SKM-1 (cell line): ENCODE measurements at regions not wholly inside any gene's neighbourhood (a gene's known extent, or its start where the extent isn't known, plus 50 kb on each side); places are given as distances from the start of the nearest gene placed in this dataset.

ENCODE experiments used
- DNase-seq: peaks from one replicate; lab custom pipeline; 2025; ENCODE audit not compliant: unreplicated experiment; lab: John Stamatoyannopoulos, UW

GRCh38 chr2:122519821-122520611 is 764.6 kb downstream of the TSN start:
- no peak for DNase-seq

DNA sequence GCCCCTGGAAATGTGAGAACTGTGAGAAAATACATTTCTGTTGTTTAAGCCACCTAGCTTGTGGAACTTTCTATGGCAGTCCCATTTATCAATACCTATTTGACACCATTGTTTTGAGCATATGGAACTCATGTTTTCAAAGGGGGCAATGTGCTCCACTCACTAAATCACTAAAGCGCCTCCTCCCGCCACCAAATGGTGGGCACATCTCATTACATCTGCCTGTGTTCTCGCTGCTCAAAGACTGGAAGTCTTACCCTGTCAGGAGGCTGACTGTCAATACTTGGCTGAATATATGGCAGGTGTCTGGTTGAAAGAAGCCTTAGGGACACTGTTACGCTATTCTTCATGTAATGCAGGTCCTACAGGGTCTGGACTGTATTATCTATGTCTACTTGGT is 767.7 kb downstream of the TSN start:
- no peak for DNase-seq

GRCh38 chr2:122523981-122524380 is 768.5 kb downstream of the TSN start:
- no peak for DNase-seq

- no peak for DNase-seq
Observed at GRCh38 chr2:122525336-122525735, 769.9 kb downstream of the TSN start.

GRCh38 chr2:122528061-122528460 is 772.6 kb downstream of the TSN start:
- no peak for DNase-seq

GRCh38 chr2:122528958-122529705 is 773.7 kb downstream of the TSN start:
- no peak for DNase-seq

DNA sequence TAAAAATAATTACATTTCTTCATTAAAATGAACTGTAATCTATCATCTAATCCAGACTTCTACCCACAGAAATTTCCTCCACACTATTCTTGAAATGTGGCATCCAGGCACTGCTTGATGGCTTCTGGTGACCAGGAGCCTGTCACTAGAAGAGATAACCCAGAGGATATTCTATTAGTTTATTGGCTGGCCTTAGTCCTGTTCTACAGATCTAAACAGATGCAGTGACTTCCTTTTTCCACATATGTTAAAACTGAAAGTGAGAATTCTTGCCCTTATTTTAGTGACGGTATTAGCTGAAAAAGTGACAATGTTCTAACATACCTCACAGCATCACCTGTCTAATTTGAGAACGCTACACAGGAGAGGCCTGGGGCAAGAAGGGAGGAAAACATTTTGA is 775.4 kb downstream of the TSN start:
- no peak for DNase-seq

DNA sequence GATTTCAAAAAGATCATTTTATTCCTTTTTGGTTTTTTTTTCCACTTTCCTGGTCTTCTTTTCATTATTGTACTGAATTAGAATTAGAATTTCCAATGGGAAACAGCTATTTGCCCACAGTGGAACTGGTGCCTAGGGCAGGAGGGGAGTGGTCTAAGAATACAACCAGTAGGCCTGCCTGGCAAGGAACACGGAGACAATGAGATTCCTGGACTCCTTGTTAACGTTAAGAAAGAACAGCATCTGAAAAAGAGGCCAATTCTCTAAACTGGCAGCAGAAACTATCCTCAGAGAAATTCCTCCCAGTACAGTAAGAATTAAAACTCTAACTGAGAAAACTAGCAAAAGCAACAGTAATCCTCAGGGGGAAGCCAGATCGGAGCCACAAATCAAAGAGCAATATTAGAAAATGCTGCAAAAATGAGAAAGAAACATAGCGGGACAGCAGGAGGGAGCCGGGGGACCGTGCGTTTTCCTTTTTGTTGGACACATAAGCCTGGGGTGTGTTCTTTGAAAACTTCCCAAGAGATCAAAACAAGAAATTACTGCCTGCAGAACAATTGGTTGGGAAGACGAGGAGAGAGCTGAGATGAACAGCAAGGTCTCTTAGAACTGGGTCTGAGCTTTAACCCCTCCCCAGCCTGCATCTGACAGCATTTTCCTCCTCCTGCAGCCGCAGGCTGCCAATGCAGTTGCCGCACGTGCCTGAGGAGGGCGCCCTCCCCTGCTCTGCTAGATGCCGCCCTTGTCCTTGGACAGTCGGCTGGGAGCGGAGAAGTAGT is 776.0 kb downstream of the TSN start:
- no peak for DNase-seq

DNA sequence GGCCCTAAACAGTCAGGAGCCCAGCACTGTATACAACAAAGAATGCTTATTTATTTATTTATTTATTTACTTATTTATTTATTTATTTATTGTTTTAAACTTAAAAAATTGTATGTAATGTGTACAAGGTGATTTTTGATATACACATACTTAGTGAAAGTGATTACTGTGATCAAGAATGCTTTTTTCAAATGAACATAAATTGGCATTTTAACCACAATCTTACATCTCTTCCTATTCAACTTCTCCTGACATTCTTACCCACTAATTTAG is 776.6 kb downstream of the TSN start:
- no peak for DNase-seq

DNA sequence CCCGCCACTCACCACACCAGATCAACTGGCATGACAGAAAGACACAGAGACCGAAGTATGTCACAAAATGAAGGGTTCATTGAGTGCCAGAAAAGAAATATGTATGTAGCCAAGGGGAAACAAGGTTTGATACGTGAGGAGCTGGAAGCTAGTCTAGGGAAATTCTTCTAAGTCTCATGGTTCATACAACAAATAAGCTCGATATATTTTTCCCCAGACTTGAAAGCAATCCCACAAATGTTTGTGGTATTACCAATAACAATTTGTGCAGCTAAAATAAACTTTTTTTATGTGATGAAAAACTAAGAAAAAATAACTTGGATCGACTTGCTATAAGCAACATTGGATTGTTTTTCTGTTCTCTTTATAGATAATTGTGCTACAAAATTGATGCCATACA is 777.0 kb downstream of the TSN start:
- no peak for DNase-seq

GRCh38 chr2:122535960-122536505 is 780.6 kb downstream of the TSN start:
- DNase-seq: no peak

DNA sequence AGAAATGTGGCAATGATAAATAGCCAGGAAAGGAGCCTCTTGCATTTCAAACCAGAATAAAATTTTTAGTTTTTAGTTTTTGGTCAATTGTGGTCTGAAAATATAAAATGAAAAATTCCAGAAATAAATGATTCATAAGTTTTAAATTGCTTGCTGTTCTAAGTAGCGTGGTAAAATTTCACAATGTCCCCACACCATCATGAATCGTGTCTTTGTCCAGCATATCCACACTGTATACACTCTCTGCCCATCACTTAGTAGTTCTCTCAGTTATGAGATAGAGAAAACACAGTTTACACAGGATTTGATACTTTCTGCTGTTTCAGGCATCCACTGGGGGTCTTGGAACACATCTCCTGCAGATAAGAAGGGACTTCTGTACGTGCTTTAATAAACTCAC is 783.9 kb downstream of the TSN start:
- no peak for DNase-seq

DNA sequence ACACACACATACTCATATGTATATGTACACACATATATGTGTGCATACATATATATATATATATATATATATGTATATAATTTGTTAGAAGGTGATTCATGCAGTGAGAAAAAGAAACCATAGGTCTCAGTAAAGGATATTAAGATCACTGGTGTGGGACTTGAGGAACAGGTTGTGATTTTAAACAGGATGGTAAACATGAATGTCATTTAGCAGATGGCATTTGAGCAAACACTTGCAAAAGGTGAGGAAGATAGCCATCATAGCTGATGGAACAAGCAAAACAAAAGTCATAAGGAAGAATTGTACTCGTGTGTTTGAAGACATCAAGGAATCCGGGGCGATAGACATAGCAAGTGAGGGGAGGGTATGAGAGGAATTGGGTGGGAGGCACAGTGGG is 784.5 kb downstream of the TSN start:
- DNase-seq: no peak

GRCh38 chr2:122542236-122542635 is 786.8 kb downstream of the TSN start:
- no peak for DNase-seq

- DNase-seq: no peak
Observed at GRCh38 chr2:122542646-122543045, 787.2 kb downstream of the TSN start.

DNA sequence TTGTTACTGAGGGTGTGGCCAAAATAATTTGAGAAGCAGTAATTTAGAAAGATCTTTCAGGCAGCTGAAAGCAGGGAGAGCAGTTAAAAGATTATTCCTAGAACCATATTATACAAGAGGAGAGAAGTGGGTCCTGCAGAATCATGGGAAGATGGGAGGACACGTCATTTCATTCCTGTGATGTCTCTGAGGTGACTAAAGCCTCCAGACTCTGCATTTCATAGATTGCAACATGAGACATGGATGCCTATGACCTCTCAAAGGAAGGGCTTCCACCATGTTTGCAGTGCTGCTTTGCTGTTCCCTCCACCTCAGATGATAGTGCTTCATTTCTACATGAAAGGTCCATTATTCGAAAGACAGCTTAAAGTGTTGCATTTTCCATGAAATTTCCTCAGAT is 788.4 kb downstream of the TSN start:
- no peak for DNase-seq

- DNase-seq: no peak
Observed at GRCh38 chr2:122545821-122546220, 790.4 kb downstream of the TSN start.

DNA sequence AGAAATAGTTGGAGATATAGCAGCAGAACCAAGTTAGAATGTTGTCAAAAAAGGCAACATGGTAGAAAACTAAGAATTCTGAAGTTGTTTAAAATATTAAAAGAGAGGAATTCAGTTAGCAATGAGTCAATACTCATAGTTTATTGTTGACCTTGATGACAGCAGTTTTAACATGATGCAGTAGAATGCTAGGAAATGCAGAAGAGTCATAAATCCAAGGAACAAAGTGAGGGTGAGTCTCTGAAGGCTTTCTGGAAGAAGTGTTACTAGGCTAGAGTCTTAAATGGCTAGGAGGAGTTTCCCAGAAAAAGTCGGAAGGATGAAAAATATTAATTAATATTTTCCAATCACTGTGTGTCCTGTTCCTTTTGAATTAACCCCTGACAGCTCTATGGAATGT is 807.3 kb downstream of the TSN start:
- DNase-seq: no peak

GRCh38 chr2:122563781-122564180 is 808.3 kb downstream of the TSN start:
- no peak for DNase-seq

GRCh38 chr2:122564843-122565242 is 809.4 kb downstream of the TSN start:
- DNase-seq: no peak

- DNase-seq: no peak
Observed at GRCh38 chr2:122565364-122565763, 809.9 kb downstream of the TSN start.

DNA sequence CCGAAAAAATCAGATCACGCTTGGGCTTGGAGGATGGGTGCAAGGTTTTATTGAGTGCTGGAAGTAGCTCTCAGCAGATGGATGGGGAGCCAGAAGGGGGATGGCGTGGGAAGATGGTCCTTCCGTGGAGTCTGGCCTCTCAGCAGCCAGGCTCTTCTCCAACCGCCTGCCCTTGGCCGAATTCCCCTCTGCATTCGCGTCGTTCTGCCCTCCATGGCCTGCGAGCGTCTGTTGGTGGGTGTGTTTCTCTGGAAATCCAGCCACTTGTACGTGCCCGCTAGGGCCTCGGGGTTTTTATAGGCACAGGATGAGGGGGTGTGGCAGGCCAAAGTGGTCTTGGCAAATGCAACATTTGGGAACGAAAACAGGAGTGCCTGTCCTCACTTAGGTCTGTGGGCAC is 815.2 kb downstream of the TSN start:
- DNase-seq: no peak
